ENCODE measurements at regions not wholly inside any gene's neighbourhood (a gene's known extent, or its start where the extent isn't known, plus 50 kb on each side); places are given as distances from the start of the nearest gene placed in this dataset.

DNA sequence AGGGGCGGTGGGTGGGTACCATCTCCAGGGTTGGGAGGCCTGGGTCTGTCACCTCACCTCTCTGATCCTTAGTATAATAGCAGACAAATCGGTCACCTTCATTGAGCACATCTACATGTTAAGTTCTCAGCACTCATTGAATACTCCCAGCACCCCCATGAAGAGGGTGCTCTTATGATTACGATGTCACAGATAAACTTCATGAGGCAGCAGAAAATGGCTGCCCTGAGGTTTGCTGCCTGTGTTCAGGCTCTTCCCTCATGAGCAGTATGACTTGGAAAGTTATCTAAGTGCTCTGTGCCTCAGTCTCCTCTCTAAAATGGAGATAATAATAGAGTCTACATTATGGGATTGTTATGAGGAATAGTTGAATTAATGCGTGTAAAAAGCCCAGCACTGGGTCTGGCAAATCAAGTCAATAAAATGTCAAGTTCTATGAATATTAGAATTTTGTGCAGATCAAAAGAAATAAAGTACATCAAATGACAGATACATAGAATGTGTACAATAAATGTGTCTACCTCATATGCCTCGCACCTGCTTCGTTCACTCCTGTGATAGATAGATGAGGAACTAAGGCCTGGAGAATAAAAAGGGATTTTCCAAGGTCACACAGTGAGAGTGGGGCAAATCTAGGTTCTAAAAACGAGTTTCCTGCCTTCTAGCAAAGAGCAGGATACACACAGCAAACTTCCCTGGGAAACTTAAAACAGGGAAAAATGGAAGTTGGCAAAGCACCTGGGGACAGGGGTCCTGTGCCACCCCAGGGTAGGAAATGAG, 142.2 kb upstream of the MRPS22 start:
- Histone ChIP-seq H3K9me3 (ENCODE audit: low read length) (no peaks in the 10 kb centered on the region), H3K4me2 (ENCODE audit: low read length) (no peak overlapping the region), H3K27ac (ENCODE audit: low read depth, low read length, poor library complexity, severe bottlenecking) (no peak overlapping the region), H2AFZ (ENCODE audit: low read length) (no peak overlapping the region), H3K4me3 (ENCODE audit: low read depth, low read length, poor library complexity, severe bottlenecking) (no peak overlapping the region), H3K27me3 (ENCODE audit: insufficient read depth, low read length) (no peaks in the 10 kb centered on the region), H3K4me1 (ENCODE audit: insufficient read depth, low read length, severe bottlenecking) (no peaks in the 10 kb centered on the region), H3K36me3 (ENCODE audit: insufficient read depth, low read length) (no peaks in the 10 kb centered on the region), H3K9ac (ENCODE audit: low read length) (no peak overlapping the region), H3F3A (ENCODE audit: insufficient read depth, low read length) (no peaks in the 10 kb centered on the region), H3K9me2 (ENCODE audit: low read depth, low read length) (no peaks in the 10 kb centered on the region), H3K79me2 (ENCODE audit: insufficient read depth, low read length) (no peaks in the 10 kb centered on the region), H4K20me1 (ENCODE audit: insufficient read depth, low read length) (no peaks in the 10 kb centered on the region)
- TF ChIP-seq, protein P1, sequence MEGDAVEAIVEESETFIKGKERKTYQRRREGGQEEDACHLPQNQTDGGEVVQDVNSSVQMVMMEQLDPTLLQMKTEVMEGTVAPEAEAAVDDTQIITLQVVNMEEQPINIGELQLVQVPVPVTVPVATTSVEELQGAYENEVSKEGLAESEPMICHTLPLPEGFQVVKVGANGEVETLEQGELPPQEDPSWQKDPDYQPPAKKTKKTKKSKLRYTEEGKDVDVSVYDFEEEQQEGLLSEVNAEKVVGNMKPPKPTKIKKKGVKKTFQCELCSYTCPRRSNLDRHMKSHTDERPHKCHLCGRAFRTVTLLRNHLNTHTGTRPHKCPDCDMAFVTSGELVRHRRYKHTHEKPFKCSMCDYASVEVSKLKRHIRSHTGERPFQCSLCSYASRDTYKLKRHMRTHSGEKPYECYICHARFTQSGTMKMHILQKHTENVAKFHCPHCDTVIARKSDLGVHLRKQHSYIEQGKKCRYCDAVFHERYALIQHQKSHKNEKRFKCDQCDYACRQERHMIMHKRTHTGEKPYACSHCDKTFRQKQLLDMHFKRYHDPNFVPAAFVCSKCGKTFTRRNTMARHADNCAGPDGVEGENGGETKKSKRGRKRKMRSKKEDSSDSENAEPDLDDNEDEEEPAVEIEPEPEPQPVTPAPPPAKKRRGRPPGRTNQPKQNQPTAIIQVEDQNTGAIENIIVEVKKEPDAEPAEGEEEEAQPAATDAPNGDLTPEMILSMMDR (IDR thresholded peaks at IDR 0.05; ENCODE audit: low read length) = no peak
- no peak for TF ChIP-seq EZH2 (IDR thresholded peaks at IDR 0.05; ENCODE audit: borderline replicate concordance, low read length)

DNA sequence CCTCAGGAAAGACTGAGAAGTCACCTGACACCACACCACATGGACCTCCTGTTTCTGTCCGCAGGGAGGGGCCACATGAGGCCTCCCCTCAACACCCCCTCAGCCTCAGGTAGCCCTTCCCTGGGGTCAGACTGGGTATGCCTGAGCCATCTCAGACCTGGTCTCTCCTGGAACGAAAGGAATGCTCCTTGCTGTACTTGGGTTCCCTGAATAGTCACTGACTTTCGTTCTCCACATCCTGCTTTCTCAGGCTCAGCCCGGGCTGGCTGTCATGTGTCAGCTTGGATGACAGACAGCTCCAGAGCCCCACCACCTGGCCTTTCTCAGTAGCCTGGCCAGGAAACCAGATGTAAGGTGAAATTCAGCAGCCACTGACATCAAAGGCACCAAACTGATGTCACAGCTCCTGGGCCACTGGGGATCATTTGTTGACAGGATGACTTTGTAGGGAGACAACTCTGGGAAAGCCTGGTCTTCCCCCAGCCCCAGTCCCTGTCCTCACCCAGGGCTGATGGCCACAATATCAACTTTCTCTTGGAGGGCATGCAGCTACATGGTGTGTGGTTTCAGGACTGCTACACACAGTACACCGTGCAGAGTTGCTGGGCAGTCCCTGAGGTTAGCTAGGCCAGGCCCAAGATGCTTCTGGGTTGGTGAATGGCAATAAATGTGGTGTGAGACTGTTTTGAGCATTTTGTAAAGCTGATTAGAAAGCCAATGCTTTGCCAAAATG, 141.4 kb upstream of the MRPS22 start:
- H2AFZ ChIP-seq (ENCODE audit: low read length) = no peak overlapping the region
- H3K4me1 ChIP-seq (ENCODE audit: insufficient read depth, low read length, severe bottlenecking) = no peaks in the 10 kb centered on the region
- no peaks in the 10 kb centered on the region for H3K27me3 ChIP-seq (ENCODE audit: insufficient read depth, low read length)
- no peaks in the 10 kb centered on the region for H3K9me3 ChIP-seq (ENCODE audit: low read length)
- H3K9ac ChIP-seq (ENCODE audit: low read length) = no peak overlapping the region
- H4K20me1 ChIP-seq (ENCODE audit: insufficient read depth, low read length) = no peaks in the 10 kb centered on the region
- H3K79me2 ChIP-seq (ENCODE audit: insufficient read depth, low read length) = no peaks in the 10 kb centered on the region
- H3K27ac ChIP-seq (ENCODE audit: low read depth, low read length, poor library complexity, severe bottlenecking) = no peak overlapping the region
- no peak overlapping the region for H3K4me3 ChIP-seq (ENCODE audit: low read depth, low read length, poor library complexity, severe bottlenecking)
- TF ChIP-seq EZH2 (IDR thresholded peaks at IDR 0.05; ENCODE audit: borderline replicate concordance, low read length) = no peak
- TF ChIP-seq, protein P1 (IDR thresholded peaks at IDR 0.05; ENCODE audit: low read length) = no peak
- H3K9me2 ChIP-seq (ENCODE audit: low read depth, low read length) = no peaks in the 10 kb centered on the region
- no peaks in the 10 kb centered on the region for H3F3A ChIP-seq (ENCODE audit: insufficient read depth, low read length)
- H3K4me2 ChIP-seq (ENCODE audit: low read length) = no peak overlapping the region
- no peaks in the 10 kb centered on the region for H3K36me3 ChIP-seq (ENCODE audit: insufficient read depth, low read length)

DNA sequence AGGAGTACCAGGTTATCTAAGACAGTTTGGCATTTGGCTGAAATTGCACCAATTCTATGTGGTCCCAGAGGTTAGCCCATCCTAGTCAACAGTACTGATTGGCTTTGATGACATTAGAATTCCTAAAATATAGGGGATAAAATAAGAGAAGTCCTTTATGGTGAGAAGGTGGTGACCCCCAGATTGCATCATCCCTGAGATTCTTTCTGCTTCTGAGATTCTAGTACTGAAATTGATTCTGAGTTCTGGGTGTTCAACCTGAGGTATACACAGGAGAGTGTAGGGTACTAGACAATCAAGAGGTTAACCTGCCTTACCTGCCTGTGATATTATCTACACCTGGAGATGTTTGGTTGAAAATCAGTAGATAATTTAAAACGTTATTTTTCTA, 140.9 kb upstream of the MRPS22 start:
- no peak overlapping the region for H3K4me2 ChIP-seq (ENCODE audit: low read length)
- no peaks in the 10 kb centered on the region for H3K36me3 ChIP-seq (ENCODE audit: insufficient read depth, low read length)
- no peaks in the 10 kb centered on the region for H3K27me3 ChIP-seq (ENCODE audit: insufficient read depth, low read length)
- H3K27ac ChIP-seq (ENCODE audit: low read depth, low read length, poor library complexity, severe bottlenecking) = no peak overlapping the region
- no peaks in the 10 kb centered on the region for H3K9me2 ChIP-seq (ENCODE audit: low read depth, low read length)
- H3F3A ChIP-seq (ENCODE audit: insufficient read depth, low read length) = no peaks in the 10 kb centered on the region
- H3K79me2 ChIP-seq (ENCODE audit: insufficient read depth, low read length) = no peaks in the 10 kb centered on the region
- H3K9ac ChIP-seq (ENCODE audit: low read length) = no peak overlapping the region
- no peak overlapping the region for H2AFZ ChIP-seq (ENCODE audit: low read length)
- no peak overlapping the region for H3K4me3 ChIP-seq (ENCODE audit: low read depth, low read length, poor library complexity, severe bottlenecking)
- no peaks in the 10 kb centered on the region for H3K9me3 ChIP-seq (ENCODE audit: low read length)
- TF ChIP-seq EZH2 (IDR thresholded peaks at IDR 0.05; ENCODE audit: borderline replicate concordance, low read length) = no peak
- TF ChIP-seq, protein P1 (IDR thresholded peaks at IDR 0.05; ENCODE audit: low read length) = no peak
- no peaks in the 10 kb centered on the region for H3K4me1 ChIP-seq (ENCODE audit: insufficient read depth, low read length, severe bottlenecking)
- H4K20me1 ChIP-seq (ENCODE audit: insufficient read depth, low read length) = no peaks in the 10 kb centered on the region
